Endothelial cell of umbilical vein (primary cell): ENCODE measurements at regions not wholly inside any gene's neighbourhood (a gene's known extent, or its start where the extent isn't known, plus 50 kb on each side); places are given as distances from the start of the nearest gene placed in this dataset.

Source experiments
- CTCF ChIP-seq, 2 donors: IDR thresholded peaks; 1 replicate in 1 of 2; 2 replicates in 1 of 2; pipeline ENCODE4 v1.5.1; 2011; ENCODE audit warnings: low read length in 2 of 2, mild to moderate bottlenecking in 2 of 2, moderate library complexity in 2 of 2, control low read depth in 1 of 2, inconsistent platforms in 1 of 2, low read depth in 1 of 2; ENCODE audit not compliant: insufficient read depth in 1 of 2; ENCODE audit errors: extremely low read depth in 1 of 2
- POLR2A ChIP-seq: IDR thresholded peaks from 2 replicates; pipeline ENCODE4 v1.6.1; 2012; ENCODE audit warnings: low read depth, mild to moderate bottlenecking, control low read depth, low read length

GRCh38 chr12:124129132-124129531 is 156.1 kb downstream of the ZNF664 start:
- TF ChIP-seq CTCF (IDR thresholded peaks at IDR 0.05; ENCODE audit: extremely low read depth in 1 of 2, insufficient read depth in 1 of 2, low read depth in 1 of 2, low read length in 2 of 2) (no peak), POLR2A (no peak)
